GM06990 (cell line): ENCODE measurements at regions not wholly inside any gene's neighbourhood (a gene's known extent, or its start where the extent isn't known, plus 50 kb on each side); places are given as distances from the start of the nearest gene placed in this dataset.
"Not testable (repeated sequence)": the region's sequence is repeated elsewhere in the genome, so short reads cannot be mapped to it uniquely, and the experiment has no call there.

ENCODE experiments used
- DNase-seq: peaks from one replicate; pipeline ENCODE4 v3.0.0-alpha.2; 2011; ENCODE audit not compliant: insufficient read length; ENCODE audit errors: extremely low read depth
- H3K27me3 ChIP-seq: replicated peaks from 2 replicates; pipeline ENCODE4 v1.6.0; 2011; ENCODE audit warnings: low read length; ENCODE audit not compliant: control insufficient read depth, insufficient read depth
- H3K36me3 ChIP-seq: 2 replicates; pipeline ENCODE4 v1.5.1; 2011; ENCODE audit warnings: low read length; ENCODE audit not compliant: control insufficient read depth, insufficient read depth
- H3K4me3 ChIP-seq: replicated peaks from 2 replicates; pipeline ENCODE4 v1.5.1; 2011; ENCODE audit warnings: low read depth, mild to moderate bottlenecking, control low read depth, low read length
- CTCF ChIP-seq: IDR thresholded peaks from 2 replicates; pipeline ENCODE4 v1.5.1; 2011; ENCODE audit warnings: low read length, control low read depth, mild to moderate bottlenecking, inconsistent platforms; ENCODE audit not compliant: insufficient read depth, poor library complexity, severe bottlenecking

- Histone ChIP-seq H3K36me3 (no peaks in the 10 kb centered on the region), H3K4me3 (no peak overlapping the region), H3K27me3 (no peaks in the 10 kb centered on the region)
- peak; percentile 15 for TF ChIP-seq CTCF
- DNase-seq: no peak
Observed at GRCh38 chr3:39724233-39724846, 85.1 kb upstream of the MYRIP start.

DNA sequence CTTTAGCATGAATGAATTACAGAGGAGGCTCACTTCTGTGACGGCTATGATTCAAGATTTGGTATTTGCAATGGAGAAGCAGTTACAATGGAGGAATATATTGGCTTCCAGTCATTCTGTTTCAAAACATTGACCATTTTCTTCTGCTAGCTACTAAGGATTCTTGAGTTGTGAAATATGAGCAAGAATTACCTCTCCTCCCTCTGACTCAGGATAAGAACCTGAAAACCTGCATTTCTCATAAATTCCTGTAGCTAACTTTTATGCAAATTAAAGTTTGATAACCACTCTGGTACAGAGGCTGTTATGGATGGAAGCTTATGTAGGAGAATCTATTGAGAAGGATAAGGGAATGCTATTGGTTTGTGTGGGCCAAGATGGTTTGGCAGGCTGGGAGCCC is 84.1 kb upstream of the MYRIP start:
- no peak for TF ChIP-seq CTCF
- no peak overlapping the region for H3K4me3 ChIP-seq
- H3K27me3 ChIP-seq: no peaks in the 10 kb centered on the region
- no peaks in the 10 kb centered on the region for H3K36me3 ChIP-seq
- DNase-seq: no peak

DNA sequence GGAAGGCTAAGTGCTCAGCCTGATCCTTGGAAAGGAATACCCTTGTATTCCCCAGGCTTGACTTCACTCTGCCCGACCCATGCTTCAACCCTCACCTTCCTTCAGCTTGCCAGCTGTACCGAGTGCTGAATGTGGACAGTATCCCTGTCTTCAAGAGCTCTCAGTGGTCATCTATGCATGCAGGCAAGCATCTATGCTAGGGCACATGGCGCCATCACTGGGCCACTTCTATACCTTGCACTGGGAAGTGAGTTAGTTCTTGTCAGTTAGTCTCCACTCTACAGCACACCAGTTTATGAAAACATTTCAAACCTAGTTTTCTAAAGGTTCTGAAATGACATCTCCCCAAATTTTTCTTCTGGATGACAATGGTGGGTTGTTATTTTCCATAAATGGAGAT is 82.0 kb upstream of the MYRIP start:
- no peak for TF ChIP-seq CTCF
- H3K4me3 ChIP-seq: no peak overlapping the region
- no peaks in the 10 kb centered on the region for H3K36me3 ChIP-seq
- no peak for DNase-seq
- H3K27me3 ChIP-seq: no peaks in the 10 kb centered on the region

DNA sequence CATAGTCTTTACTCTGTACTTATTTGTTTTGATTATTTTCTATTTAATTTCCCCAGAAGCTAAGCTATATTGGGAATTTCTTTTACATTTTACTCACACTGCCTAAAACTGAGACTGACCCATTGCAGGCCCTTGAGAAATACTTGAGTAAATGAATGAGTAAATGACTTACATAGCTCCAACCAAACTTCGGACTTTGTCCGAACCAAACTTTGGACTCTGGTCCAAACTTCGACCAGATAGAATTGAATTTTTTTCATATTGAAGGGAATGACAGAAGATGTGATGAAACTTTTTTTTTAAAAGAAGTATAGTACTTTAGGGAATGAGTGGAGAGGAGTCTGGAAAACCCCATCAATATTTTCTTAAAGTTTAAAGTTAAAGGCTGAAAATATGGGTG is 75.6 kb upstream of the MYRIP start:
- Histone ChIP-seq H3K27me3 (no peaks in the 10 kb centered on the region), H3K4me3 (no peak overlapping the region), H3K36me3 (no peaks in the 10 kb centered on the region)
- TF ChIP-seq CTCF: no peak
- no peak for DNase-seq

GRCh38 chr3:39739658-39740057 is 69.8 kb upstream of the MYRIP start:
- H3K27me3 ChIP-seq, H3K4me3 ChIP-seq, DNase-seq, H3K36me3 ChIP-seq: not testable (repeated sequence)

GRCh38 chr3:39744746-39745145 is 64.7 kb upstream of the MYRIP start:
- H3K36me3 ChIP-seq: no peaks in the 10 kb centered on the region
- no peaks in the 10 kb centered on the region for H3K27me3 ChIP-seq
- no peak for DNase-seq
- H3K4me3 ChIP-seq: no peak overlapping the region
- no peak for TF ChIP-seq CTCF
